ENCODE measurements at regions not wholly inside any gene's neighbourhood (a gene's known extent, or its start where the extent isn't known, plus 50 kb on each side); places are given as distances from the start of the nearest gene placed in this dataset.

DNA sequence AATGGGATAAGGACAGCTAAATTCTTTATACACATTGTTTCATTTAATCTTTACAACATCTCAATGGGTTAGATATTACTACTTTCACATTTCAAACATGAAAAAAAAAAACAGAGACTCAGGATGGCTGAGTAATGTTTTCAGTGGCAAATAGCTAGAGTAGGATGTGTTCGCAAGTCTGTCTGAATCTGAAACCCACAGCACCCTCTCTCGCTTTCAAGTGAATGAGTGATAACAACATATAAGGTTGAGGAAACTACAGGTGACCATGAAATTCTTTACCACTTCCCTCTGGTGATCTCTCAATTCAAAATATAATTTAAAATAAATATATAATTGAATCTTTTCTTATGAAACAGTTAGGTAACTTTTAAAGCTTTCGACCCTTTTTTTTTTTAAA, 162.6 kb downstream of the PRR32 start:
- ATAC-seq = no peak
- intact Hi-C loops (cut with micrococcal nuclease; ENCODE audit: unreplicated experiment) = no loop called here
- WGBS (ENCODE audit: low lambda C conversion rate) = 32% methylated on average over 3 of the region's 3 CpGs
- TF ChIP-seq, protein P1, sequence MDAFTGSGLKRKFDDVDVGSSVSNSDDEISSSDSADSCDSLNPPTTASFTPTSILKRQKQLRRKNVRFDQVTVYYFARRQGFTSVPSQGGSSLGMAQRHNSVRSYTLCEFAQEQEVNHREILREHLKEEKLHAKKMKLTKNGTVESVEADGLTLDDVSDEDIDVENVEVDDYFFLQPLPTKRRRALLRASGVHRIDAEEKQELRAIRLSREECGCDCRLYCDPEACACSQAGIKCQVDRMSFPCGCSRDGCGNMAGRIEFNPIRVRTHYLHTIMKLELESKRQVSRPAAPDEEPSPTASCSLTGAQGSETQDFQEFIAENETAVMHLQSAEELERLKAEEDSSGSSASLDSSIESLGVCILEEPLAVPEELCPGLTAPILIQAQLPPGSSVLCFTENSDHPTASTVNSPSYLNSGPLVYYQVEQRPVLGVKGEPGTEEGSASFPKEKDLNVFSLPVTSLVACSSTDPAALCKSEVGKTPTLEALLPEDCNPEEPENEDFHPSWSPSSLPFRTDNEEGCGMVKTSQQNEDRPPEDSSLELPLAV (CRISPR knock-in tag; conservative IDR thresholded peaks at IDR 0.05; ENCODE audit: low read depth) = no peak
- TF ChIP-seq, protein P2, sequence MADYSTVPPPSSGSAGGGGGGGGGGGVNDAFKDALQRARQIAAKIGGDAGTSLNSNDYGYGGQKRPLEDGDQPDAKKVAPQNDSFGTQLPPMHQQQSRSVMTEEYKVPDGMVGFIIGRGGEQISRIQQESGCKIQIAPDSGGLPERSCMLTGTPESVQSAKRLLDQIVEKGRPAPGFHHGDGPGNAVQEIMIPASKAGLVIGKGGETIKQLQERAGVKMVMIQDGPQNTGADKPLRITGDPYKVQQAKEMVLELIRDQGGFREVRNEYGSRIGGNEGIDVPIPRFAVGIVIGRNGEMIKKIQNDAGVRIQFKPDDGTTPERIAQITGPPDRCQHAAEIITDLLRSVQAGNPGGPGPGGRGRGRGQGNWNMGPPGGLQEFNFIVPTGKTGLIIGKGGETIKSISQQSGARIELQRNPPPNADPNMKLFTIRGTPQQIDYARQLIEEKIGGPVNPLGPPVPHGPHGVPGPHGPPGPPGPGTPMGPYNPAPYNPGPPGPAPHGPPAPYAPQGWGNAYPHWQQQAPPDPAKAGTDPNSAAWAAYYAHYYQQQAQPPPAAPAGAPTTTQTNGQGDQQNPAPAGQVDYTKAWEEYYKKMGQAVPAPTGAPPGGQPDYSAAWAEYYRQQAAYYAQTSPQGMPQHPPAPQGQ (CRISPR knock-in tag; IDR thresholded peaks at IDR 0.05; ENCODE audit: borderline replicate concordance) = no peak
- TF ChIP-seq, protein P3, sequence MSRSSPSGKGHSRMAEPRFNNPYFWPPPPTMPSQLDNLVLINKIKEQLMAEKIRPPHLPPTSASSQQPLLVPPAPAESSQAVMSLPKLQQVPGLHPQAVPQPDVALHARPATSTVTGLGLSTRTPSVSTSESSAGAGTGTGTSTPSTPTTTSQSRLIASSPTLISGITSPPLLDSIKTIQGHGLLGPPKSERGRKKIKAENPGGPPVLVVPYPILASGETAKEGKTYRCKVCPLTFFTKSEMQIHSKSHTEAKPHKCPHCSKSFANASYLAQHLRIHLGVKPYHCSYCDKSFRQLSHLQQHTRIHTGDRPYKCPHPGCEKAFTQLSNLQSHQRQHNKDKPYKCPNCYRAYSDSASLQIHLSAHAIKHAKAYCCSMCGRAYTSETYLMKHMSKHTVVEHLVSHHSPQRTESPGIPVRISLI (CRISPR knock-in tag; IDR thresholded peaks at IDR 0.05; ENCODE audit: borderline replicate concordance) = no peak
- TF ChIP-seq, protein P4, sequence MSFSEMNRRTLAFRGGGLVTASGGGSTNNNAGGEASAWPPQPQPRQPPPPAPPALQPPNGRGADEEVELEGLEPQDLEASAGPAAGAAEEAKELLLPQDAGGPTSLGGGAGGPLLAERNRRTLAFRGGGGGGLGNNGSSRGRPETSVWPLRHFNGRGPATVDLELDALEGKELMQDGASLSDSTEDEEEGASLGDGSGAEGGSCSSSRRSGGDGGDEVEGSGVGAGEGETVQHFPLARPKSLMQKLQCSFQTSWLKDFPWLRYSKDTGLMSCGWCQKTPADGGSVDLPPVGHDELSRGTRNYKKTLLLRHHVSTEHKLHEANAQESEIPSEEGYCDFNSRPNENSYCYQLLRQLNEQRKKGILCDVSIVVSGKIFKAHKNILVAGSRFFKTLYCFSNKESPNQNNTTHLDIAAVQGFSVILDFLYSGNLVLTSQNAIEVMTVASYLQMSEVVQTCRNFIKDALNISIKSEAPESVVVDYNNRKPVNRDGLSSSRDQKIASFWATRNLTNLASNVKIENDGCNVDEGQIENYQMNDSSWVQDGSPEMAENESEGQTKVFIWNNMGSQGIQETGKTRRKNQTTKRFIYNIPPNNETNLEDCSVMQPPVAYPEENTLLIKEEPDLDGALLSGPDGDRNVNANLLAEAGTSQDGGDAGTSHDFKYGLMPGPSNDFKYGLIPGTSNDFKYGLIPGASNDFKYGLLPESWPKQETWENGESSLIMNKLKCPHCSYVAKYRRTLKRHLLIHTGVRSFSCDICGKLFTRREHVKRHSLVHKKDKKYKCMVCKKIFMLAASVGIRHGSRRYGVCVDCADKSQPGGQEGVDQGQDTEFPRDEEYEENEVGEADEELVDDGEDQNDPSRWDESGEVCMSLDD (CRISPR knock-in tag; IDR thresholded peaks at IDR 0.05; ENCODE audit: borderline replicate concordance) = no peak
- TF ChIP-seq, protein P5, sequence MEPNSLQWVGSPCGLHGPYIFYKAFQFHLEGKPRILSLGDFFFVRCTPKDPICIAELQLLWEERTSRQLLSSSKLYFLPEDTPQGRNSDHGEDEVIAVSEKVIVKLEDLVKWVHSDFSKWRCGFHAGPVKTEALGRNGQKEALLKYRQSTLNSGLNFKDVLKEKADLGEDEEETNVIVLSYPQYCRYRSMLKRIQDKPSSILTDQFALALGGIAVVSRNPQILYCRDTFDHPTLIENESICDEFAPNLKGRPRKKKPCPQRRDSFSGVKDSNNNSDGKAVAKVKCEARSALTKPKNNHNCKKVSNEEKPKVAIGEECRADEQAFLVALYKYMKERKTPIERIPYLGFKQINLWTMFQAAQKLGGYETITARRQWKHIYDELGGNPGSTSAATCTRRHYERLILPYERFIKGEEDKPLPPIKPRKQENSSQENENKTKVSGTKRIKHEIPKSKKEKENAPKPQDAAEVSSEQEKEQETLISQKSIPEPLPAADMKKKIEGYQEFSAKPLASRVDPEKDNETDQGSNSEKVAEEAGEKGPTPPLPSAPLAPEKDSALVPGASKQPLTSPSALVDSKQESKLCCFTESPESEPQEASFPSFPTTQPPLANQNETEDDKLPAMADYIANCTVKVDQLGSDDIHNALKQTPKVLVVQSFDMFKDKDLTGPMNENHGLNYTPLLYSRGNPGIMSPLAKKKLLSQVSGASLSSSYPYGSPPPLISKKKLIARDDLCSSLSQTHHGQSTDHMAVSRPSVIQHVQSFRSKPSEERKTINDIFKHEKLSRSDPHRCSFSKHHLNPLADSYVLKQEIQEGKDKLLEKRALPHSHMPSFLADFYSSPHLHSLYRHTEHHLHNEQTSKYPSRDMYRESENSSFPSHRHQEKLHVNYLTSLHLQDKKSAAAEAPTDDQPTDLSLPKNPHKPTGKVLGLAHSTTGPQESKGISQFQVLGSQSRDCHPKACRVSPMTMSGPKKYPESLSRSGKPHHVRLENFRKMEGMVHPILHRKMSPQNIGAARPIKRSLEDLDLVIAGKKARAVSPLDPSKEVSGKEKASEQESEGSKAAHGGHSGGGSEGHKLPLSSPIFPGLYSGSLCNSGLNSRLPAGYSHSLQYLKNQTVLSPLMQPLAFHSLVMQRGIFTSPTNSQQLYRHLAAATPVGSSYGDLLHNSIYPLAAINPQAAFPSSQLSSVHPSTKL (CRISPR knock-in tag; IDR thresholded peaks at IDR 0.05) = no peak
- TF ChIP-seq SAFB2 (CRISPR knock-in tag; IDR thresholded peaks at IDR 0.05; ENCODE audit: borderline replicate concordance, low read depth) (no peak), MAF1 (CRISPR knock-in tag; IDR thresholded peaks at IDR 0.05; ENCODE audit: borderline replicate concordance) (no peak), KMT2B (CRISPR knock-in tag; IDR thresholded peaks at IDR 0.05) (no peak), TEAD3 (CRISPR knock-in tag; optimal IDR thresholded peaks at IDR 0.05; ENCODE audit: borderline replicate concordance) (no peak)
- TF ChIP-seq, protein P6, sequence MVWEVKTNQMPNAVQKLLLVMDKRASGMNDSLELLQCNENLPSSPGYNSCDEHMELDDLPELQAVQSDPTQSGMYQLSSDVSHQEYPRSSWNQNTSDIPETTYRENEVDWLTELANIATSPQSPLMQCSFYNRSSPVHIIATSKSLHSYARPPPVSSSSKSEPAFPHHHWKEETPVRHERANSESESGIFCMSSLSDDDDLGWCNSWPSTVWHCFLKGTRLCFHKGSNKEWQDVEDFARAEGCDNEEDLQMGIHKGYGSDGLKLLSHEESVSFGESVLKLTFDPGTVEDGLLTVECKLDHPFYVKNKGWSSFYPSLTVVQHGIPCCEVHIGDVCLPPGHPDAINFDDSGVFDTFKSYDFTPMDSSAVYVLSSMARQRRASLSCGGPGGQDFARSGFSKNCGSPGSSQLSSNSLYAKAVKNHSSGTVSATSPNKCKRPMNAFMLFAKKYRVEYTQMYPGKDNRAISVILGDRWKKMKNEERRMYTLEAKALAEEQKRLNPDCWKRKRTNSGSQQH (CRISPR knock-in tag; IDR thresholded peaks at IDR 0.05; ENCODE audit: low read depth) = no peak

More for the DNA sequence above, 162.6 kb downstream of the PRR32 start:
- Histone ChIP-seq H3K4me3 (replicated peaks in 1 of 3; ENCODE audit: insufficient read depth in 1 of 3, low read depth in 2 of 3, low read length in 3 of 3) (no peak overlapping the region), H4K20me1 (ENCODE audit: insufficient read depth, low read length) (no peaks in the 10 kb centered on the region), H3K79me2 (ENCODE audit: insufficient read depth, low read length) (no peaks in the 10 kb centered on the region), H3K27ac (ENCODE audit: extremely low read length, insufficient read depth, low read length) (no peak overlapping the region), H3K4me2 (ENCODE audit: low read depth, low read length) (no peak overlapping the region), H3K9me3 (ENCODE audit: low read length) (peaks cover 31% of the 10 kb centered on the region), H3K9ac (ENCODE audit: insufficient read depth, low read depth, low read length) (no peak overlapping the region), H3K36me3 (replicated peaks in 1 of 2; ENCODE audit: control insufficient read depth in 1 of 2, insufficient read depth in 2 of 2, low read length in 2 of 2) (no peaks in the 10 kb centered on the region), H2AFZ (ENCODE audit: low read length) (no peak overlapping the region), H3K4me1 (ENCODE audit: insufficient read depth, low read length) (no peaks in the 10 kb centered on the region), H3K27me3 (ENCODE audit: control insufficient read depth in 1 of 2, insufficient read depth in 2 of 2, low read length in 2 of 2) (no peaks in the 10 kb centered on the region)
- in situ Hi-C loops (cut with HindIII; ENCODE audit: extremely low pct_ligation_motif_present, low pct_unique_long_range_greater_than_20kb) = no loop called here
- no peak for DNase-seq (ENCODE audit: low spot score)
- POLR2A ChIA-PET = no interaction called here
- BruUV-seq (replicated peaks) = no TSS peak
- FAIRE-seq = no peak
- CTCF ChIA-PET (ENCODE audit: low intra/inter-chr PET ratio, low total read pairs) = no interaction called here

Measured in HepG2 (cell line).